GM12873 (cell line): ENCODE measurements at regions not wholly inside any gene's neighbourhood (a gene's known extent, or its start where the extent isn't known, plus 50 kb on each side); places are given as distances from the start of the nearest gene placed in this dataset.

ENCODE experiments used
- TF ChIP-seq, protein P1 (sequence below): IDR thresholded peaks from 2 replicates; pipeline ENCODE4 v1.5.1; 2012; ENCODE audit warnings: low read depth, mild to moderate bottlenecking, moderate library complexity, low read length, control low read depth; ENCODE audit not compliant: insufficient read depth; ENCODE audit errors: missing control alignments

DNA sequence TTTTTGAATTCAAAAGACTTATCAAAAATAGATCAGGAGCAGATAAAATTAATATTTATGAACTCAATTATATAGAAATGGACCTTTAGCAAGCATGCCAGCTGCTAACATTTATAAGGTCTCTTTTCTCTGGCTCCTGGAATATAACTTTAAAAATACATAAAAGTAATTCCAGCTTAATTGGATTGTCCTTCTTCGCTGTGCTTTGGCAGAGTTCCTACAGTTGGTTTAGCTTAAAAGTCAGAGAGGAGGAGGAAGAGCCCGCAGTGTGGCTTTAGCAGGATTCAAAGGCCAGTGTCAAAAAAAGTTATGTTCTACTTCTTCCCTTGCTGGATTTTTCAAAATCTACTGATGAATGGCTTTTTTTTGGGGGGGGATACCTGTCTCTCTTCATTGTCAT, 1484.9 kb upstream of the TMEM132C start:
- TF ChIP-seq, protein P1, sequence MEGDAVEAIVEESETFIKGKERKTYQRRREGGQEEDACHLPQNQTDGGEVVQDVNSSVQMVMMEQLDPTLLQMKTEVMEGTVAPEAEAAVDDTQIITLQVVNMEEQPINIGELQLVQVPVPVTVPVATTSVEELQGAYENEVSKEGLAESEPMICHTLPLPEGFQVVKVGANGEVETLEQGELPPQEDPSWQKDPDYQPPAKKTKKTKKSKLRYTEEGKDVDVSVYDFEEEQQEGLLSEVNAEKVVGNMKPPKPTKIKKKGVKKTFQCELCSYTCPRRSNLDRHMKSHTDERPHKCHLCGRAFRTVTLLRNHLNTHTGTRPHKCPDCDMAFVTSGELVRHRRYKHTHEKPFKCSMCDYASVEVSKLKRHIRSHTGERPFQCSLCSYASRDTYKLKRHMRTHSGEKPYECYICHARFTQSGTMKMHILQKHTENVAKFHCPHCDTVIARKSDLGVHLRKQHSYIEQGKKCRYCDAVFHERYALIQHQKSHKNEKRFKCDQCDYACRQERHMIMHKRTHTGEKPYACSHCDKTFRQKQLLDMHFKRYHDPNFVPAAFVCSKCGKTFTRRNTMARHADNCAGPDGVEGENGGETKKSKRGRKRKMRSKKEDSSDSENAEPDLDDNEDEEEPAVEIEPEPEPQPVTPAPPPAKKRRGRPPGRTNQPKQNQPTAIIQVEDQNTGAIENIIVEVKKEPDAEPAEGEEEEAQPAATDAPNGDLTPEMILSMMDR: no peak

- TF ChIP-seq, protein P1: peak; percentile 54
Observed at GRCh38 chr12:126784328-126784921, 1482.5 kb upstream of the TMEM132C start.

- TF ChIP-seq, protein P1: no peak
Observed at GRCh38 chr12:126789963-126790362, 1477.0 kb upstream of the TMEM132C start.

GRCh38 chr12:126791122-126791521, 1475.8 kb upstream of the TMEM132C start:
- TF ChIP-seq, protein P1: no peak

GRCh38 chr12:126792411-126792810, 1474.6 kb upstream of the TMEM132C start:
- TF ChIP-seq, protein P1: no peak

GRCh38 chr12:126797525-126797924, 1469.4 kb upstream of the TMEM132C start:
- TF ChIP-seq, protein P1: no peak

GRCh38 chr12:126798449-126798848, 1468.5 kb upstream of the TMEM132C start:
- TF ChIP-seq, protein P1: no peak

DNA sequence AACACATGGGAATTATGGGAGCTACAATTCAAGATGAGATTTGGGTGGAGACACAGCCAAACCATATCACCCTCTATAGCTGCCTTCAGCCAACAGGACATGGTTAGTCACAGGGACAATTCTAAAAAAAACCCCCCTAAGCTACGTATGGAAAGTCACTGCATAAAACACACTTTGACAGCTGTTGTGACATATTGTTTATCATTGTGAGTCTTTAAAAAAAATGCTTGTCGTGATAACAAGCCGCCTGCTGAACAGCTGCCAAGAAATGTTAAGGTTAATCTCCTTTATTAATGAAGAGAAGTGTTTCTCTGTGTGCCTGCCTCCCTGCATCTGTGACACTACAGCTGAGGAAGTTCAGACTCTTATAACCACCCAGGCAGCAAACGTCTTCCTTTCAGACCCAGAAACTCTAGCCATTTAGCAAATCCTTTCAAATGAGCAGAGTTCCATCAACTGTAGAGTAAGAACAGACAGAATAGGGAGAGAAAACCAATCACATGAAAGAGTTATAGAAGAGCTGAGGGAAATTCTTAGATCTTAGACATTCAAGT, 1459.6 kb upstream of the TMEM132C start:
- TF ChIP-seq, protein P1: no peak
